NCI-H446 (cell line): ENCODE measurements at regions not wholly inside any gene's neighbourhood (a gene's known extent, or its start where the extent isn't known, plus 50 kb on each side); places are given as distances from the start of the nearest gene placed in this dataset.
A peak's percentile ranks its signal among the peaks of the same experiment; 100 is the strongest.

Experiments
- DNase-seq, 2 experiments: peaks; one replicate each; lab custom pipeline; 2025; lab: John Stamatoyannopoulos, UW

- DNase-seq, result no peak
Measured at GRCh38 chr18:43642727-43643330, 365.5 kb upstream of the SYT4 start.

DNA sequence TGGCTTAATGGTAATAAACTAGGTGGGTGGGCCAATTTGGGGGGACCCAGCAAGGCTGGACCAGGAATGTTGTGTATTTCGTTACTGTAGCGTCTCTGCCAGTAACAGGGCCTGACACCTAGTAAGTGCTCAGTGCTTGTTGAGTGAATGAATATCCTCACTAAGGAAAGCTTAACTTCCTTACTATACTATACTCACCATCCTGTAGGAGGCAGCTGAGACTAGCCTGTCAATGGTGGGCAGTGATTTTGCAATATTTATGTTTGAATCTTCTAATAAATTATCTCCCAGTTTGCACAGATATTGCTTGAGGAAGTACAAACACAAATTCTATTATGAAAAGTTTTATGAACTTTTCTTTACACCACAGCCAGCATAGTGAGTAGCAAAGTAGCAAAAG lies 370.7 kb upstream of the SYT4 start:
- DNase-seq, result no peak

- DNase-seq, result no peak
Measured at GRCh38 chr18:43649649-43650357, 372.5 kb upstream of the SYT4 start.

DNA sequence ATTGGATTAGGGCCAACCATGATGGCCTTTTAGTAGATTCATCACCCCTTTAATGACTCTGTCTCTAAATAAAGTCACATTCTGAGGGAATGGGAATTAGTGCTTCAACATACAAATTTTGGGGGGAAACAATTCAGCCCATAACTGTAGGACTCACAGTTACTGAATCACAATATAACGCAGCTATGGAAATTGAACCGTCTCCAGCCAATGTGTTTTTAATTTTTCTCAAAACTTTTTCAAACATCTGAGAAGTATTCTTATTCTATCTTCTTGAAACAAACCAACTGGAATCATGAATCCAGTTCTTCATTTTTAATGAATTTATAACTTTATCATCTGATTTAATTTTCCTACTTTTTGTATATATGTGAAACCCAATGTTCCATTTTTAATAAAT lies 373.1 kb upstream of the SYT4 start:
- no peak for DNase-seq

DNA sequence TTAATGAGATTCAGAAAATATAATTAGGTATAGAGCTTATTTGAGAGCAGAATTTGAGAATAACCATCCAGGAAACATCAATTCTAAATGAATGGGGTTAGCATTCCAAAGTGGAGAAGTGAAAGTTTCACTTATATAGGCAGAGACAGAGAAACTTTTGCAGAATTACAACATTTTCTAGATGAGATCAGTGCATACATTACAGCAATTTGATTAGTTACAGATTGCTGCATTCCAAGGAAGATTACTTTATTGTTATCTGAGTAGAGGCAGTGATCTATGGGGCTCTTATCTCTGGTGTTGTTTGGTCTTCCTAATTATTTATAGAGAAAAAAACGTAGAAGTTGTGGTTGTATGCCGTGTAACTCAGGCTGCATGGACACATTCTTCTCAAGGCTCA lies 373.8 kb upstream of the SYT4 start:
- no peak for DNase-seq

DNA sequence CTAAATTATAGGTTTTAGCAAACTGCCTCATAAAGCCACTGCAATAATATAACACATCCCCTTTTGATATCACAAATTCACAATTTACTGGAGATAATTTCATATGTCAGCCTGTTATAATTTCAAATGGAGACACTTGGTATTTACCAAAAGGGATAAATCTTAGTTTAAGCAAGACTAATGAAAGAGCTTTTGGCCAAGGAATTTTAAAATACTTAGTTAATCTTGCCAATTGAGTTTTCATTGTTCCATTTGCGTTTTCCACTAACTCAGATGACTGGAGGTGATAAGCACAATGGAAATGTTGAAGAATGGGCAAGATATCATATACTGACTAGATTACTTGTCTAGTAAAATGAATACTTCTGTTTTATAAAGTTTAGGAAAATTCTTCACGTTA lies 379.3 kb upstream of the SYT4 start:
- no peak for DNase-seq

- DNase-seq, result peak in 1 of 2 experiments; percentile 51
Measured at GRCh38 chr18:43661570-43661969, 384.3 kb upstream of the SYT4 start.

DNA sequence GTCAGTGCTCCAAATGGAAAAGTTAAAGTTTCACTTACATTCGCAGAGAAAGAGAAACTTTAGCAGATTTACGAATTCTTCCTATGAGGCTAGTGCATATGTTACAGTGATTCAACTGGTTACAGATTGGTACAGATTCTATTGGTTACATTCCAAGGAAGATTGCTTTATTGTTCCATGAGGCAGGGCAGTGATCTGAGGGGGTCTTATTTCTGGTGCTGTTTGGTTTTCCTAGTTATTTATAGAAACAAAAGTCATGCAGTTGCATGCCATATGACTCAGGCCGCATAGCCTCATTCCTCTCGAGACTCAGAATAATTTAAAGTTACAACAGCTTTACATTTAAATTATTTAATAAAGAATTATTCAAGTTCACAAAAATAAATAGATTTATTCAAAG lies 385.4 kb upstream of the SYT4 start:
- peak in 1 of 2 experiments; percentile 19 for DNase-seq

DNA sequence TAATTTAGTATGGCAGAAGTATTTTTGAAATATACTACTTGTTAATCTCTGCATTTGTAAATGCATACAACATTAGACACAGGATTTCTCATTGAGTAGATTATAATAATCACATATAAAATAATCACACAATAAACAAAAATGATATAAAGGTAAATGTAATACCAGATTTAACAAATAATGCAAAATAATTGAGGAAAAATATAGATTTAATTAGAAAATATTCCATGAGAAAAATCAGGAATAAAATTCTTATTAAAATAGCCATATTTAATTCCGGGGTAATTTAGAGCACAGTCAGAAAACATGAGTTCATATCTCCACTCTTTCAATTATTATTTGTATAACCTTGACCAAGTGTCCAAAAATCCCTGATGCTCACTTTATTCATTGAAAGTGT lies 385.9 kb upstream of the SYT4 start:
- no peak for DNase-seq

- DNase-seq, result no peak
Measured at GRCh38 chr18:43664487-43665008, 387.3 kb upstream of the SYT4 start.

GRCh38 chr18:43665105-43665788 lies 388.0 kb upstream of the SYT4 start:
- peak in 1 of 2 experiments; percentile 8 for DNase-seq

GRCh38 chr18:43668866-43669265 lies 391.6 kb upstream of the SYT4 start:
- no peak for DNase-seq

- no peak for DNase-seq
Measured at GRCh38 chr18:43671431-43671830, 394.1 kb upstream of the SYT4 start.

DNA sequence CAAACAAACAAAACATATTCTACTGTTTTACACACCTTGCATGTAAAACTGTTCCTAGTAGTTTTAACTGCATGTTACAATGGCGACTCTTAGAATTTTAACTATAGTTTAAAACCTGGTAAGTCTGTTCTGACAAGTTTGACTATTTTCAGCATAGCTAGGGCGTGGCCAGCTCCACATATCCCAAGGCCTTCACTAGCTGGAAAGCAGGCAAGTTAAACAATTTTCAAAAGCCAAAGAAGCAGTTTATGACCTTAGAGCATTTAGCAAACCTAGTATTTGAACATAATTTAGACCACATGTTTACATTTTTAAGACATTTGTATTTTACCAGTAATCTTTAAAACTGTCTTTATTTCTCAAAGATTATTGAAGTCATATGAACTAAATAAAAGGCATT lies 402.8 kb upstream of the SYT4 start:
- DNase-seq, result no peak

DNA sequence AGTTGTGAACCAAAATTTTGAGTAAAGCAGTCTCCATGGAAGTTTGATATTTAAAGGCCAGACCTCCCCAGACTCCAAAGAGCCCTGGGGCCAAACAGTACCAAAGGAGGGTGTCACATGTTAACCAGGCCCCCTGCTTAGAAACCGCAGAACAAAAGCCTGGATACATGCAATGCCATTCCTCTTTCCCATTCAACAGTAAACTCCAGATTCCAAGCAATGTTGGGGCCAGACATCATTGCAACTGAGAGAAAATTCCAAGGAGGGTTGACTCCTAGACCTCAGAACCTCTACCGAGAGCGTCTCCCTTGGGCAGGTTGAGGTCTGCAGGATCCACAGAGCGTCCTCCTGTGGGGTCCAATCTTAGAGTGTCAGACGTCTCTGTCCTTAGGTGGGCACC lies 404.4 kb upstream of the SYT4 start:
- DNase-seq, result no peak

DNA sequence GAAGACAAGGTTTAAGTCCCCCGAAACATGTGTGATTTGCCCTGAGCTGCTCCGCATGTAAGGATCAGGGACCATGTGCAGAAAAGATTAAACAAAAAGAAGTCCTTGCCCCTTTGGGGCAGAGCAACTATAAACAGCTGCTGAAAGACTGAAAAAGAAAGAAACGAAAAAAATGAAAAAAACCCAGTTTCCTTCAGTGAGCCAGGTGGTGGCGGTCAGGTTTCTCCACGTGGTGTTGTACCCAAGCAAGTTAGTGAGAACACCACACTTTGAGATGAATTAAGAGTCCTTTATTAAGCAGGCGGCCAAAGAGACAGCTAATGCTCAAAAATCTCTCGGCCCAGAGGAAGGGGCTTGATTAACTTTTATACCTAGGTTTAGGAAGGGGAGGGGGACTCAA lies 404.9 kb upstream of the SYT4 start:
- DNase-seq, result no peak

DNA sequence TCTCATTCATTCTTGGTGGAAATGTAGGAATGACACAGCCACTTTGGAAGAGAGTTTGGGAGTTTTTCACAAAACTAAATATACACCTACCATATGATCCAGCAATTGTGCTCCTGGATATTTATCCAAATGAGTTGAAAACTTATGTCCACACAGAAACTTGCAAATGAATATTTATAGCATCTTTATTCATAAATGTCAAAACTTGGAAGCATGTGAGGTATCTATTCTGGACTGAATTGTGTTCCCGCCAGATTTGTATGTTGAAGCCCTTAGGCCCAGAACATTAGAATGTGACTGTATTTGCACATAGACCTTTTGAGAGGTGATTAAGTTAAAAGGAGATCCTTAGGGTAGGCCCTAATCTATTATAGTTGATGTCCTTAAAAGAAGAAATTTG lies 409.4 kb upstream of the SYT4 start:
- DNase-seq, result no peak

DNA sequence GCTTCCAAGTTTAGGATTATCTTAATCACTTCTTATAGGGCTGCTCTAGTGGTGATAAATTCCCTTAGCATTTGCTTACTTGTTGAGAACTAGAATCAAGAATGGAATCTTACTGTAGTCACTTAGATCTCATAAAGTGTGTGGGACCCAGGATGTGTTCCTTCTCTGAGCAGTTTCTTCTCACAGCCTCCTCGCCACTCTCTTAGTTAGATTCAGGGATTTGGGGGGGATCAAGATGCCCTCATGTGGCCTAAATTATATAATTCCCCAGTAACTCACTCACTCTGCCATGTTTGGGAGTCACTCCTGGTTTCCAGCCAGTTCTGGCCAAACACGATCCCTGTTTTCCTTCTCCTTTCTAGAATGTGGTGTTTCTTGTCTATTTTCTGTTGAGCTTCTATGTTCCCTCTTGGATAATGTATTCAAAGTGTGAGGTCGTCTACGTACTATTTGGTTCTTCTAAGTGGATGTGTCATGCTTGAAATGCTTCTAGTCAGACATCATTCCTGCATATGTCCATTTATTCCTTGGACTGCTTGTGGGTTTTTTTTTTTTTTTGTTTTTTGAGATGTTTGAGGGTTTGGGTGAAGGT lies 414.9 kb upstream of the SYT4 start:
- DNase-seq, result no peak

- DNase-seq, result no peak
Measured at GRCh38 chr18:43702399-43702798, 425.1 kb upstream of the SYT4 start.

GRCh38 chr18:43703050-43703449 lies 425.8 kb upstream of the SYT4 start:
- DNase-seq, result no peak

- DNase-seq, result no peak
Measured at GRCh38 chr18:43705850-43706249, 428.6 kb upstream of the SYT4 start.

DNA sequence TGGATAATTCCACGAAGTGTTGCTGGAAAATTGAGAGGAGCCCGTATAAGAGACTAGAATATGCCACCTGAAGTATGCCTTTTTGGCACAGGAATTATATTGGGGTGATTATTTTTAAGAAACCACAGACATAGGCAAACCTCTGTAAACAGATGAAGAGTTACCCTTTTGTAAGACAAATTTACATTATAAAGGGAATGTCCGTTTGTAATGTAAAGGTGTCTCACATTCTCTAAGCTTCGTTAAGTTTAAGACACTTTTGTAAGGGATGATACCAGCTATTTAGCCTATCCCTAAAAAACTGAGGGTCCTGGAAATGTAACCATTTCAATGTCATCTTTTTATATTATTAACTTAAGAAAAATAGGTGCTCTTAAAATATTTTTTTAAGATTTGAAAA lies 432.8 kb upstream of the SYT4 start:
- DNase-seq, result no peak
